ENCODE measurements at regions not wholly inside any gene's neighbourhood (a gene's known extent, or its start where the extent isn't known, plus 50 kb on each side); places are given as distances from the start of the nearest gene placed in this dataset.
A peak's percentile ranks its signal among the peaks of the same experiment; 100 is the strongest.

DNA sequence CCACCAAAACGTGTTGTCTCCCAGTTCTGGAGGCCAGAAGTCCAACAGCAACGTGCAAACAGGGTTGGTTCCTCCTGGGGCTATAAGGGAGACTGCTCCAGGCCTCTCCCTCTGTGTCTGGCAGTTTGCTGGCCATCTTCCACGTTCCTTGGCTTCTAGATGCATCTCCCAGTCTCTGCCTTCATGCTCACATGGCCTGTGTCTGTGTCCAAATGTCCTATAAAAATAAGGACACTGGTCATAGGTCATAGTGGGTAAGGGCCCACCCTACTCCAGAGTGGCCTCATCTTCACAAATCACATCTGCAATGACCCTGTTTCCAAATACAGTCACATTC is 69.4 kb upstream of the TAF1B start:
- no peak for DNase-seq

DNA sequence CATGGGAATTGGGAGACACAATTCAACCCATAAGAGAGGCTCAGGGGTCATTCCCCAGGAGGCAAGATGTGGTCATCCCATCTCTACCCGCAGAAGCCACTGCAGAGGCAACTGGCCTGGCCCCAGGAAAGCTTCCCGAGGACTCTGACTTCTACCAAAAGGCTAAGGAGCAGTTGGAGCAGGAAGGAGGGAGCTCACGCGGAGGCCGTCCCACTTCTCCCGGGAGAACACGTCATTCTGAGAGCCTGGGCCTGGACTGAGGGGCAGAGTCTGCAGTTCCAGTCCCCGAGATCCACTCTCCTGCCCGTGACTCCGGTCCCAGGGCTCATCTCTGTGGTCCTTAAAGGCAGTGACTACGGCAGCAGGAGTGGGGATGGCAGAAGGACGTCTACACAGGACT is 69.0 kb upstream of the TAF1B start:
- no peak for DNase-seq

DNA sequence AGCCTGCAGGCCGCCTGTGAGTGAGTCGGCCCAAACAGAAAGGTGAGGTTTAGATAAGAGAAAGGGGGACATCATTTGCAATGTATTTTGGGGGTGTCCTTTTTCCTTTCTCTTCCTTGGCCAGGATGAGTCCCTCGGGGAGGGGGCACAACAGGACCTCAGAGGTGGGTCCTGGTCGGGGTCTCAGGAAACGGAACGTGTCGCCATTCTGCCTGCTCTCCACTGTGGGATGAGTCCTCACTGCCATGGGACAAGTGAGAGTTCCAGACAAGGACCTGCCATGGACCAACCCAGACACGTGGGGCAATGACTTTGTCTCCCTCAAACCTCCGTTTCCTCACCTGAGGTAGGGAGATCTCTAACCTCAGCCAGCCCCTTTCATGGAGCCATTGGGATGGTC is 67.9 kb upstream of the TAF1B start:
- no peak for DNase-seq

DNA sequence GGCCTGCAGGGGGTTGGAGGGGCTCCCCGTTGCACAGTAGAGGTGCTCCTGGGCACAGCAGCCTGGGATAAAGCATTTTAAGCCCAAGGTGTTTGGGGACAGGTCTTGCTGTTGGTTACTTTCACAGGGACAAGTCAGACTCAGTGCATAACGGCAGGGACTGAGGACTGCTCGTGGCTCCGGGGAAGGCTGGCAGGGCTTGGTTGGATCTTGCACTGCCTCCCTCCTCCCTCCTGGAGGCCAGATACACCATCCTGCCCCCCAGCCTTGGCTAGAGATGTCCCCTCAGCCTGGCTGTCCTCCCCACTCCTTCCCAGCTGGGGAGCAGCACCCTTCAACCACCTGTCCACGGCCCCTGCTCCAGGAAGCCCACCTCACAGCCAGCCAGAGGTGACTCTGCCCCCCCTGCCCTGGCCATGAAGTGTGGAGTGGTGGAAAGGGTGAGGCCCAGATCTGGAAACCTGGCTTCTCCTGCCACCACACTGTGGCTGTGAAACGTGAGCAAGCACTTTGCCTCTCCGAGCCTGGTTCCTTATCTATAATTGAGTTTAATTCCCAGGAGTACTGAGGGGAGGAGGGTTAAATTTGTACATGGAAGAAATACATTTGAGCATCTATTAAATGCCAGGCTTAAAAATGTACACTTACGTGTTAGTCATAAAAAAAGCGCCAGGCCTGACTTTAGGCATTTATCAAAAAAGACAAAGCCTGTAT is 67.1 kb upstream of the TAF1B start:
- no peak for DNase-seq

DNA sequence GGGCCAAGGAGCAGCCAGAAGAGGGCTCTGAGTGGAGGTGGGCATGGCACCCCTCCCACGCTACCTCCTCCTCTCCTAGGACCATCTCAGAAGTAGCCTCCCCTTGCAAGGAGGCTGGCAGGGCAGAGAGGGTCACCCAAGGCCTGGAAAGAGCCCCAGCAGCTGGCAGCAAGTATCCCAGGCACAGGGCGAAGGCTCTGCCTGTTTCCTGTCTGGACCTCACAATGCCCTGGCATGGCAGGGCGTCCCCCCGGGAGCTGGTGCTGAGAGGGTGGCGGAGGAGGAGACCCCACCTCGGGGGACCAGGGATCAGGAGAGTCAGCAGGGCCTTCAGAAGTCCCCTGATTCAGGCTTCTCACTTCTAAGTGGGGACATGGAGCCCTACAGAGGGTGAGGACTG is 66.2 kb upstream of the TAF1B start:
- DNase-seq = no peak

DNA sequence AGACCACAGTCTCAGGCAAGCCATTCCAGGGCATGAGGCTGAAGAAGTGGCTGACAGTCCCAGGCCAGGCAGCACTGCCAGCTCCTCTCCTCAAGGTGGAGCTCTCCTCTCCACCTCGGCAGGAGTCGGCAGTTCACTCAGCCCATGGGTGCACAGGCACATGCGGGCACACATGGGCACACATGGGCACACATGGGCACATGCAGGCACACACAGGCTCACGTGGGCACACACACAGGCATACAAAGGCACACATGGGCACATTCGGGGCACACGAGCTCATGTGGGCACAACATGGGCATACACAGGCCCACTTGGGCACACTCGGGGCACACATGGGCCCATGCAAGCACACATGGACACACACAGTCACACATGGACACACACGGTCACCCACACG is 65.3 kb upstream of the TAF1B start:
- DNase-seq = no peak

DNA sequence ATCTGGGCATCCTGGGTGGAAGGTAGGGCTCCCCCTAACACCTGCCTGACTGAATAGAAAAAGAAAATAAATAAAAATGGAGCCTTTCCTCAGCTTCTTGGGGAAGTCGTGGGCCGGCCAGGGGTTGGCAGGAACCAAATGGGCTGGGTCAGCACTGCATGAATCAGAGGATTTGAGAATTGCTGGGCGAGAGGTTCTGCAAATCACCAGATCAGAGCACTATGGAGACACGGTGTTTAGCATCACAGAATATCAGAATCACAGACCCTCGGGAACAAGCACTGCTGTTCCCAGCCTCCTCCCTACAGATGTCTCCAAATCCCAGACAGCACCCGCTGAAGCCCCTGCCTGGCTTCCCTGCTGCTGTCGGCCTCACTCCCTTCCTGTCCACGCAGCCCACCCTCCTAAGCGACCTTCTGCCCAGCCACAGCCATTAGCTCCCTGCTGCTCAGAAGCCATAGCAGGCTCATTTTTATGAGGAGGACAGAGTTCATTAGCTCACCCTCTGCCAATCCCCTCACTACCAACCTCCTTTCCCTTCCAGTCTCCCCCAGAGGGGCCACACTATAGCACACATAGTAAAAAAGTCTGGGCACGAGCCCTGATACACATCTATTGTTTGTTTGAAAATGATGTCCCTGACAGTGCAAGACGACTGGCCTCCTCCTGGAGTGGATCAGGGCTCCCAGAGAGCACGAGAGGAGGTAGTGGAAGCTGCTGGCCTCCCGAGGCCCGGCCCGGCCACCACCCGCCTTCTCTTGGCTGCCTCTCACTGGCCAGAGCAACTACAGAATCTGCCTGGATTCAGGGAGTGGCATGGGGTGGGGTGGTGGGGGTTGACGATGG is 64.6 kb upstream of the TAF1B start:
- DNase-seq = no peak

DNA sequence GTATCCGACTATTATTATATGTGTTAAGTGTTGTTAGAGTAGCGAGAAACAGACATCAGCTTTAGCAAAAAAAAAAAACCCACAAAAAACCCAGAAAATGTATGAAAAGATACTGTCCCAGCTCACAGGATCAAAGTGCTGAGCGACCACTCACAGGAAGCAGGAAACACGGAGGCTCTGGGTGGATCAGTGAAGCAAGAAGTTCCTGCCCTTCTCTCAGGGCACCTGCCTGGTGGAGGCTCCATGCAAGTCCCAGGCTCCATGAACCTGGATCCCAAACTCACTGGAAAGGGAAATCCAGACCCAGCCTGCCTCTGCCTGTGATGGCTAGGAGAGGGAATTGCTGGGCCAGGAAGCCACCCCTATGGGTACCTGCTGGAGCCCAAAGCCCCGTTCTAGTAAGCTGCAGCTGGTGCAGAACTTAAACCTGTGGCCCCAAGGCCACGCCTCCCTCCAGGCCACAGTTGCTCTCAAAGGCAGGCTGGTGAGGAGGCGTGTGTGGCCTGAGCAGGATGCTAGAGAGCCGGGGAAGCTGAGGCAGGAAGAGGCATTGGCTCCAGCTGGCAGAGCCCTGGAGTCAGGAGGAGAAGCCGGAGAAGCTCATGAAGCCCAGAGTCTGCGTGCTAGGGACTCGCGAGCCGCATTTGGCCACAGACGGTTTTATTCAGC is 63.5 kb upstream of the TAF1B start:
- DNase-seq = no peak

DNA sequence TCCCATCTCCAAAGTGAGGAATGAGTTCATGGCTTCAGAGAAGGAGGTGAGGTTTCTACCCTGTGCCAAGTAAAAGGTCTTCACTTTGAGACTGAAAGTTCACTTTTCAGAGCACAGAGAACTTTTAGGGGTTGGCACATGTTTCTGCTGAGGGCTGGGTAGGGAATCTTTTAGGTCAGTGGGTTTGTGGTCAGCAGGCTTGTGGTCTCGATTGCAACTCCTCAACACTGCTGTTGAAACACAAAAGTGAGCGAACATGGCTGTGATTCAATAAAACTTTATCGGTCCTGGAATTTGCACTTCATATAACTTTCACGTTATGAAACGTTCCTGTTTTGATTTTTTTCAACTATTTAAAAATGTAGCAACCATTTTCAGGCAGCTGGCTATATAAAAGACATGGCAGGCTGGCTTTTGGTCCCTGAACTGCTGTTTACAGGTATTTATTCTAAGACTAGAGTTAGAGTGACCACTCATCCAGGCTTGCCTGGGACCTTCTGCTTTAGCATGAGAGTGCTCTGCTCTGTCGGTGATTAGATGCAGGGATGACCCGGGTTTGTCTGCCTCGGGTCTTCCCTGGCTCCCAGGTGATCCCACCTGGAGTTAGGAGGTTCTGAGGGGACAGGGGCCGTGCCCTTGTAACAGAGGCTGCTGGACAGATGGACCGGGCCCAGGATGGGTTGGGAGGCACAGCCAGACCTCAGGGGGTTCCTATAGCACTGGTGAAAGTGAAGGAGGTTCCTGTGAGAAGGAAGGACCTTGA is 62.7 kb upstream of the TAF1B start:
- no peak for DNase-seq

DNA sequence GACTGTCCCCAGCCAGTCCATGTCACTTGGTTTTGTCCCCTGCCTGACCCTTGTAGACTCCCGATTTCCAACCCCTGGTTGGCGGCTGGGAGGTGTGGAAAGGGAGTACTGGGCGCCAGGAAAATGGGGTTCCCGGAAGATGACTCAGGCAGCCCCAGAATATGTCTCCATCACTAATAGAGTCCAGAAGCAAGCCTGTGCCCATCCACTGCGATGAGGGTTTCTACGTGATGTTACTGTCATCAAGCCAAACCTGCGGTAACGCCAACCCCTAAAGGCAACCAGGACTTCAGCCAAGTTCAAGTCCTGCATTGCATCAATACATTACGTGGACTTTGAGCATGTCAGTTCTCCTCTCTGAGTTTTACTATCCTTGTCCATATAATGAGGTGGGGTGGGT is 62.0 kb upstream of the TAF1B start:
- DNase-seq = no peak

DNA sequence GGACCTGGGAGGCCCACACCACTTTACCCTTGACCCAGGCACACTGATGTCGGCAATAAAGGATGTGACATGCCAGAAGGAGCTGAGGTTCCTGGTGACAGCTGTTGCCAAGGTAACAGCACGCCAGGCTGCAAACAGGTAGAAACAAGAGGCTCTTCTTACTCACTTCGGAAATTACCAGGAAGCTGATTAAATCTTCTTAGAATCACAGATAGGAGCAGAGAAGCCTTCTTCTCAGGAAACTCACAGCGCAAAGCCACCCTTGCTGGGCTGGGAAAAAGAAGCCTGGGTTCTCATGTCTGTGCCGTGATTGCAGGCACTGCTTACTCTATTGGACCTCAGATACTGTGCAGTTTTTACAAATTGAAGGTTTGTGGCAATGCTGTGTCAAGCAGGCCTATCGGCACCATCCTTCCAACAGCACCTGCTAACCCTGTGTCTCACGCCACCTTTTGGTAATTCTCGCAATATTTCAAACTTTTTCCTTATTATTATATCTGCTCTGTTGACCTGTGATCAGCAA is 61.0 kb upstream of the TAF1B start:
- DNase-seq = peak; percentile 73

DNA sequence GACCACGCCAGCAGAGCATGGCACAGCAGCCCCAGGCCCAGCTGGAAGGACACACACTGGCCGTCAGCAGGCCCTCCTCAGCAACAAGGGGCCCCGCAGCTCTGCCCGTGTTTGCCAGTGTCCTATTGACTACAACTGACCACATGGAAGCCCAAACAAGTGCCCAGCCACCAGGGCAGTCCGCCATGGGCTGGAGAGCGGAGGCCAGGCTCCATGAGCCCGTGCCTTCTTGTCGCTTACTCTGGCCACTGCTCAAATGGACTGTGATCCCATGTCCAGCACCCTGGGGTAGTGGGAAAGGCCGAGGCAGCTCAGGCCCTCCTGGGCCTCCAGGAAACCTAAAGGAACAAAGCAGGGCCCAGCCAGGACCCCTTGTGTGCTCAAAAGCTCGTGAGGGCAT is 53.9 kb upstream of the TAF1B start:
- no peak for DNase-seq

DNA sequence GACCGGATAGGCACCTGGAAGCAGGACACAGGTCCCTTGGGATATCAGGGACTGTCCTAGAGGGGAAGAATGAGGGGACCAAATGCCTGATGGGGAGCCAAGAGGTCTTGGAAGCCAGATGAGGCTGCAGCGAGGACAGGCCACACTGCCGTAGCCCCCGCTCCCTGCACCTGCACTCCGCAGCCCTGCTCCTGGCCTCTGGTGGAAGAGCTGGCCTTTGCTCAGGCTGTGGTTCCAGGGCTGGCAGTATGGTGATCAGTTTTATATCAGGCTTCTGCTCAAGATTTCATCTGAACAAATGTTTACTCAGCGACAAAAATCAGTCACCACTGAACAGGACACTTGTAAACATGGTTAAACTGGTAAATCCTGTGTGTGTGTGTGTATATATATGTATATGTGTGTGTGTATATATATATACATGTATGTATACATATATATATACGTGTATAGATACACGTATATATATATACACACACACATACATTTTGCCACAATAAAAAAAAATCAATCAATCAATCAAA is 52.5 kb upstream of the TAF1B start:
- DNase-seq = no peak

DNA sequence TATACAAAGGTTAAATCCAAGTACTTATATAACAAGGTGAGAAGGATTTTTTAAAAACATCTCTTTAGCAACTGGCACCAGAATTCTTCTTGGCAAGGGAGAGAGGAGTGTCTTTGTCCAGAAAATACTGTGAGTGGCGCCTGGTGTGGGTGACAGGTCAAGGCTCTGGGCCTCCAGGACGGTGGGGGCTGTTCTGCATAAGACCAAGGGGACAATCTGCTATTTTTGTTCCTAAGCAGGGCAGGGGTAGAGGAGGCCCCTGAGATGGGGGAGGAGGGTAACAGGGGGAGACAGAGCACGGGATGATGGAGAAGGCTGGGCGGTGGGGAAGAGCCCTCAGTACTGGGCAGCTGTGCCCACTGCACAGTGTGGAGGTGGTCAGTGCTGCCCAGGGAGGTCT is 51.6 kb upstream of the TAF1B start:
- DNase-seq = no peak

DNA sequence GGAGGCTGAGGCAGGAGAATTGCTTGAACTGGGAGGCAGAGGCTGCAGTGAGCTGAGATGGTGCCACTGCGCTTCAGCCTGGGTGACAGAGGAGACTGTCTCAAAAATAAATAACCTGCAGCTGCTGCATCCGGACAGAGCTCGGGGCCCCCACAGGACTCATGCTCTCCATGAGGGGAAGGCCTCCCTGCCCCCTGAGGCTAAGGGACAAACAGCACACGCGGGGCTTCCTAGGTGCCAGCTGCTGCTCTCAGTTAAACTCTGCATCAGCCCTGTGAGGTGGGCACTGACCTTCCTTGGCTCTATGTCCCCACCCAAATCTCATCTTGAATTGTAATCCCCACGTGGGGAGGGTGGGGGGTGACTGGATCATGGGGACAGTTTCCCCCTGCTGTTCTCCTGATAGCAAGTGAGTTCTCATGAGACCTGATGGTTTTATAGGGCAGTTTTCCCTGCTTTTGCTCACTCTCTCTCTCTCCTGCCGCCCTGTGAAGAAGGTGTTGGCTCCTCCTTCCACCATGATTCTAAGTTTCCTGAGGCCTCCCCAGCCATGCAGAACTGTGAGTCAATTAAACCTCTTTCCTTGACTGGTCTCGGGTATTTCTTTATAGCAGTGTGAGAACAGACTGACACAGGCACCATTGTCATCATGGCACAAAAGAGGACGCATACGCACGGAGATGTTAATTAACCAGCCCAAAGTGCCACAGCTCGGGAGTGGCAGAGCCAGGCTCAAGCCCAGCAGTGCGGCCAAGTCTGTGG is 49.9 kb upstream of the TAF1B start:
- DNase-seq = no peak
